GM21367 (cell line): ENCODE measurements at regions not wholly inside any gene's neighbourhood (a gene's known extent, or its start where the extent isn't known, plus 50 kb on each side); places are given as distances from the start of the nearest gene placed in this dataset.
"Not testable (repeated sequence)": the region's sequence is repeated elsewhere in the genome, so short reads cannot be mapped to it uniquely, and the experiment has no call there.

Experiments used
- ATAC-seq: cut with Tn5 transposase; IDR thresholded peaks from one replicate; pipeline ENCODE4 v1.9.1; 2021; ENCODE audit not compliant: unreplicated experiment

- not testable (repeated sequence) for ATAC-seq
Measured at GRCh38 chr9:108032079-108032478, 542.5 kb upstream of the KLF4 start.

DNA sequence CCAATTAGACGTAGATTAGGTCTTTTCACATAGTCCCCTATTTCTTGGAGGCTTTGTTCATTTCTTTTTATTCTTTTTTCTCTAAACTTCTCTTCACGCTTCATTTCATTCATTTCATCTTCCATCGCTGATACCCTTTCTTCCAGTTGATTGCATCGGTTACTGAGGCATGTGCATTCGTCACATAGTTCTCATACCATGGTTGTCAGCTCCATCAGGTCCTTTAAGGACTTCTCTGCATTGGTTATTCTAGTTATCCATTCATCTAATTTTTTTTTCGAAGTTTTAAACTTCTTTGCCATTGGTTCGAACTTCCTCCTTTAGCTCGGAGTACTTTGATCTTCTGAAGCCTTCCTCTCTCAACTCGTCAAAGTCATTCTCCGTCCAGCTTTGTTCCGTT lies 541.7 kb upstream of the KLF4 start:
- not testable (repeated sequence) for ATAC-seq

DNA sequence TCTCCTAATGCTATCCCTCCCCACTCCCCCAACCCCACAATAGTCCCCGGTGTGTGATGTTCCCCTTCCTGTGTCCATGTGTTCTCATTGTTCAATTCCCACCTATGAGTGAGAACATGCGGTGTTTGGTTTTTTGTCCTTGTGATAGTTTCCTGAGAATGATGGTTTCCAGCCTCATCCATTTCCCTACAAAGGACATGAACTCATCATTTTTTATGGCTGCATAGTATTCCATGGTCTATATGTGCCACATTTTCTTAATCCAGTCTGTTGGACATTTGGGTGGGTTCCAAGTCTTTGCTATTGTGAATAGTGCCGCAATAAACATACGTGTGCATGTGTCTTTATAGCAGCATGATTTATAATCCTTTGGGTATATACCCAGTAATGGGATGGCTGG lies 537.1 kb upstream of the KLF4 start:
- not testable (repeated sequence) for ATAC-seq

GRCh38 chr9:108024604-108025003 lies 535.0 kb upstream of the KLF4 start:
- ATAC-seq: no peak

- no peak for ATAC-seq
Measured at GRCh38 chr9:108022246-108022935, 532.8 kb upstream of the KLF4 start.

DNA sequence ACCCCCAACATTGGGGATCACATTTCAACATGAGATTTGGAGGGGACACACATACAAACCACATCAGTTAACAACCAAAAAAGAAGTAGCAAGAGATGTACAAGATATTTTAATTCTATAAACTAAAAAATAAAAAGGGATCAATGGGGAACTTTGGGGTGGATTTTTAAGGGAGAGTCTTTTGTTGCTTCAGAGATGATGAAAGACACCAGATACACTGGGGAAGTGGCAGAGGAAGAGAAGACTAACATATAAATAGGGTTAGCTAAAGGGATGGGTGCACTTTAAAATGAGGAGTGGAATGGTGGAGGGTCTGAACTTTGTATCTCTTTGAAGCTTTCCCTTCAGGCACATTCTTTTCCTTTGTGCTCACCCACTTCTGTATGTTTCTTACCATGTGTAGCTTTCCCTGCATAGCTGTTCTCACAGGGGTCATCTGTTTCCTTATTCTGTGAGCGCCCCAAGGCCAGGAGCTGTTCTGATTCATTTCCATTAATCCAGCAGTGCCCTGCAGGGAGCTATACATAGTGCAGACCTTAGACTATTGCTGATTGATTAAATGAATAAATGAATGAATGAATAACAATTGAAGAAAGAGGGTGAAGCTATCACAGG lies 531.6 kb upstream of the KLF4 start:
- ATAC-seq: no peak

DNA sequence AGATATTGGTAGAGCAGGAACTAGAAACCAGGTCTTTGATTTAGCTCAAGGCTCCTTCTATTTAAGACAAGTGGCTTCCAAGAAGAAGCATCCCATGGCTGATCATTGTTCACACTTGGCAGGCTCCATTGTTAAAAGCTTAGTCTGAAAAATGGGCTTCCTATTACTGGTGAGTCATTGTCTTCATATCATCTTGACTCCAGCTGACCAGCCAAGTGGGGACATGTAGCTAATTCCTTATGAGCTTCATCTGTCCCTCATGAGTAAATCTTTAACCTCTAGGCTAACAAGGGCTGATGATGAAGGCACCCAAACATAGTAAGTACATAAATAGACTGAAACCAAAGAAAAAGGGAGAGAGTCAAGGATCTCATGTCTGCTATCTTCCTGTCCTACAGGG lies 530.3 kb upstream of the KLF4 start:
- no peak for ATAC-seq

DNA sequence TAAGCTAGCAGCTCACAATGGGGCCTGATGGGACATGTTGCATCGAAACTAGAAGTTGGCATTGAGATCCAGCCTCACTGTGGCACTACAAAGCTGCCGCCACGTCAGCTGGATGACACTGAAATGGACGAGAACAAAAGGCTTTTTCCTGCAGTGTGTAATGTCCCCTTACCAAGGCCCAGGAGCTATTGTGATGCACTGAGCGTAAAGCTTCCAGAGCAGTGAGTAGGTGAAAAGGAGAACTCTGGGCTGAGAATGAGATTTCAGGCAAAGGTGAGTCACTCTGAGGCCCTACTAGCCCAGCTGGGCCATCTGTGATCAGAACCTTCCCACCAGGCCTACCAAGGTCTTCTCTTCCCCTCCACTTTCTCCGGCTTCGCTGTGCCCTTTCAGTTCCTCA lies 528.1 kb upstream of the KLF4 start:
- ATAC-seq: no peak

DNA sequence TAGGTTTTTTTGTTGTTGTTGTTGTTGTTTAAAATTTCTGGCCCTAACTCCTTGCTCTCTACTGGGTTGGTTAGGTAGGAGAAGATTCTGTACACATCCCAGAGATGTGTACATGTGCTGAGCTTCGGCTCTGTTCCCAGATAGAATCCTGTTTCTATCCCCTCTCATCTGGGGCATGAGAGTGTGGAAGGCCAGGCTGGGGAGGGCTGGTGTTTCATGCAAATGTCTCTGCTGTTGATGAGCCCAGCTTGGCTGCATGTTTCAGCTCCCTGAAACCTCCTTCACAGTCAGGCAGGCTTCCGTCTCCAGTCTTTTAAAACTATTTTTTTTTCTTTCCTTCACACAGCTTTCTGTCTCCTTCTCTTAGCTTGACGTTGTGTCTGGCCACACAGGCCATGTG lies 526.9 kb upstream of the KLF4 start:
- no peak for ATAC-seq

GRCh38 chr9:108015690-108016089 lies 526.1 kb upstream of the KLF4 start:
- ATAC-seq: no peak

- no peak for ATAC-seq
Measured at GRCh38 chr9:108014353-108014752, 524.8 kb upstream of the KLF4 start.

DNA sequence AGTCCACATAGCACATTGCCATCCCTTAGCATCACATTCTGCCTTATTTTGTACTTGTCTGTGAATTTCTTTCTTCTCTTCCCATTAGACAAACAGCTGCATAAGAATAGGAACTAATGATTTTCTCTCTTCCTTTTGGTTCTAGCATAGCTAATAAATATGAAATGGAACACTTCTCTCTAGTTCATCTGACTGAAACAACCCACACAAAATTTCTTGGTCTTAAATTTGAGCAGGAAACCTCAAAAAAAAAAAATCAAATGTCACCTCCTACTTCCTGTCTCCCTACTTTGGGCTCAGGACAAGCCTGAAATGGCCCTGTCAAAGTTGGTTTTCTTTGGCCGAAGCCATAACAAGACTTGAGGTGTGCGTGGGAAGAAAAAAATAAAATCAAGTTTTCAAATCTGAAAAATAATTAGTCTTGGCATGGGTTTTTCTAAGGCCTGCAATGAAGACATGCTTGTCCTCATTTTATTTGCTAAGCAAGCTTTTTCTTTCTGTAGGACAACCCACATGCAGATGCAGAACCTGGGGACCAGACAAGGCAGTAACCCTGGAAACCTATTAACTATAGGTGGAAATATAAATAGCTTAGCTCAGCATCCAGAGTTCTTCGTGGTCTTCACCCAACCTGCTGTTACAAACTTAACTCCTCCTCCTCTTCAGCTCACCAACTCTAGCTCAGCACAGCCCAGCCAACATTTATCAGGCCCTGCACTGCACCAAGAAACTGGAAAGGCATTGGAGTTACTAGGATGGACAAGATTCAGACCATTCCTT lies 523.5 kb upstream of the KLF4 start:
- ATAC-seq: no peak

DNA sequence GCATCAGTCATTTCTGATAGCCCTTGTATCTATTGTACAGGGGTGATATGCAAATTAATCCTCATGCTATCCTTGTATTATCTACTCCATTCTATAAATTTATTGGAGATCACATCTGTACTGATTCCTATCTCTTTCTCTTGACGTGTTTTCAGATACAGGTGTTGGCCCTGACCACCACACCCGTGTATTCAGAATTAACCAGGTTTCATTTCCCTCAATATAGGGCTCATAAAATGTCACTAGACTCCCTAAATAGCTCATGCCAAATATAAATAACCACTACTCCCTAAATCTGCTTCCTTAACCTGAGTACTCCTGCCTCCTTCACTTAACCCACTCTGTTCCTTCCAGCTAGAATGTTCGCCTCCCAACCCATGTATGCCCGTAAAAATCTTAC lies 522.8 kb upstream of the KLF4 start:
- ATAC-seq: no peak

- ATAC-seq: no peak
Measured at GRCh38 chr9:108003526-108003925, 514.0 kb upstream of the KLF4 start.

DNA sequence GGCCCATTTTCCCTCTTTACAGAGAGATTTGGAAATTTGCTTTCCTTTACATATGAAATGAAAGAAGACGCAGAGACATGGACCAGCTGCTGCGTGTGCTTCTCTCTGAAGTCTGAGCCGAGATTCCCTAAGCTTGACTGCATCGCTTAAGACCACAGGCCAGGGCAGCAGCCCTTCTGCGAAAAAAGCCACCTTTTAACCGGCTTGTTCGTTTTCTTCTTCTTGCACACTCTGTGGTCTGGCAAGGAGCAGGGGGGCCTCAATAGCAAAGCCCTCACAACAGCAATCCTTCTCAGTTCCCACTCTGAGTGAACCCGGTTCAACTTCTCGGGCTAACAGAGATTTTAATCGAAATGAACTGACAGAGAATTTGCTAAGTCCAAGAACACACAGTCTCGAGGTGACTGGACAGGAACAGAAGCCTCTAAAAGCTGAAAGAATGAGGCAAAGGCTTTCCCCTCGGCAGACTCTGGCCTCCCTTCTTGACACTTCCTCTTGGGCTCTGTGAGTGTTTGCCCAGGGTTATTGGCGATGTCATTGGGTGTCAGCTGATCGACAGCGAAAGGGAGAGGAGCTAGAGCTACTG lies 512.9 kb upstream of the KLF4 start:
- ATAC-seq: no peak

DNA sequence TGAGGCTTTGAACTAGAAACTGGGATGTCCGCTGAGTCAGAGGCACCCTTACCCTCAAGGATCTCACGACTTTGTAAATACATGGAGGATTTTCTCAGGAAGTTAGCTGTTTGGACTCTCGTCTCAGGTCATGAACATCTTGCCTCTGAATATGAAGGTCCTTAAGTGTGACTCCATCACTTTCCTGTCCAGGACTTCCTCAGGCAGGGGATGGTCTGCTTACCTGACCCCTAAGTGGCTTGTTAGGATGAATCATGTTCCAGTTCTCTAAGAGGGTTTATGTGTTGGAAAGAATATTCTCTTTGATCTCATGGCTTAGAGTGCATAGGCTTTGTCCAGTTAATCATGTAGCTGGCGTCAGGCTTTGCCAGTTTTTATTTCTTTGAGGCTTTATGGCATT lies 511.7 kb upstream of the KLF4 start:
- no peak for ATAC-seq

DNA sequence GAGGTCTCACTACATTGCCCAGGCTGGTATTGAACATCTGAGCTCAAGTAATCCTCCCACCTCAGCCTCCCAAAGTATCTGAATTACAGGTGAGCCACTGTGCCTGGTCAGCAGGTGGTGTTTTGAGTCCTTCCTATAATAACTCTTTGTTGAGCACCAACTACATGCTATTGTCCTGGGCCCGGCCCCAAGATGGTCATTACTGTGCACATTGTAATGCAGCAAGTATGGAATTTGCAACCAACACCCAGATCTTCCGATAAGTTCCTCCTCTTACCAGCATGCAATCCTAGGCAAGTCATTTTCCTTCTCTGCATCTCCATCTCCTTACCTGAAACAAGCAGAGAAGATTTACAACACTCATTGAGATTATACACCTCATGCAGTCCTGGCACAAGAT lies 510.3 kb upstream of the KLF4 start:
- ATAC-seq: no peak

GRCh38 chr9:107999011-107999410 lies 509.4 kb upstream of the KLF4 start:
- no peak for ATAC-seq

GRCh38 chr9:107994648-107995047 lies 505.1 kb upstream of the KLF4 start:
- ATAC-seq: no peak

DNA sequence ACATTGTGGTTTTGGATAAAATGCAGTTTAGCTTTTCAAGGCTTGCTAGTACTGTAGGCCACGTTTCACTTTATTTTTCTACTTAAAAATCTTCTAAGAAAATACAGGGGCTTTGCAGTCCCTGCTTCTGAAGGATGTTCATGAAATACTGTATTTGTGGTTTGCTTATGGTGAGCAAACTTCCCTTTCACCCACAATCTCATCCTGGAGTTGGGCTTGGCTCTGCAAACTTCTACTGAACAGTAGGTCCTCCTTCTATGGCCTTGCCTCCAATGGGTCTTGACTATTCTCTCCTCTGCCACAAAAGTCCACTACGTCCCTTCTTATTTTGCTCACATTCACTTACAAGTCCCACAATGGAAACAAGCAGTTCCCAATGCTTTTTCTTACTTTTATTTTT lies 502.7 kb upstream of the KLF4 start:
- no peak for ATAC-seq

GRCh38 chr9:107991581-107991980 lies 502.0 kb upstream of the KLF4 start:
- no peak for ATAC-seq

- ATAC-seq: no peak
Measured at GRCh38 chr9:107989544-107989943, 500.0 kb upstream of the KLF4 start.
